Omental fat pad (tissue), 3 donors: ENCODE measurements at regions not wholly inside any gene's neighbourhood (a gene's known extent, or its start where the extent isn't known, plus 50 kb on each side); places are given as distances from the start of the nearest gene placed in this dataset.

ENCODE experiments used
- ATAC-seq: fragments of 150-250 bp; one replicate; pipeline ENCODE4 v1.9.1; 2016; ENCODE audit warnings: mild to moderate bottlenecking, moderate library complexity; ENCODE audit not compliant: low FRiP score
- DNase-seq: peaks from one replicate; pipeline ENCODE4 v3.0.0-alpha.2; 2019; ENCODE audit warnings: low spot score
- TF ChIP-seq, protein P1 (sequence below), 3 donors: fragments of 450-650 bp; IDR thresholded peaks; one replicate each; pipeline ENCODE4 v1.5.1; 2016 to 2017; ENCODE audit warnings: antibody characterized with exemption in 3 of 3, mild to moderate bottlenecking in 3 of 3, moderate library complexity in 2 of 3

DNA sequence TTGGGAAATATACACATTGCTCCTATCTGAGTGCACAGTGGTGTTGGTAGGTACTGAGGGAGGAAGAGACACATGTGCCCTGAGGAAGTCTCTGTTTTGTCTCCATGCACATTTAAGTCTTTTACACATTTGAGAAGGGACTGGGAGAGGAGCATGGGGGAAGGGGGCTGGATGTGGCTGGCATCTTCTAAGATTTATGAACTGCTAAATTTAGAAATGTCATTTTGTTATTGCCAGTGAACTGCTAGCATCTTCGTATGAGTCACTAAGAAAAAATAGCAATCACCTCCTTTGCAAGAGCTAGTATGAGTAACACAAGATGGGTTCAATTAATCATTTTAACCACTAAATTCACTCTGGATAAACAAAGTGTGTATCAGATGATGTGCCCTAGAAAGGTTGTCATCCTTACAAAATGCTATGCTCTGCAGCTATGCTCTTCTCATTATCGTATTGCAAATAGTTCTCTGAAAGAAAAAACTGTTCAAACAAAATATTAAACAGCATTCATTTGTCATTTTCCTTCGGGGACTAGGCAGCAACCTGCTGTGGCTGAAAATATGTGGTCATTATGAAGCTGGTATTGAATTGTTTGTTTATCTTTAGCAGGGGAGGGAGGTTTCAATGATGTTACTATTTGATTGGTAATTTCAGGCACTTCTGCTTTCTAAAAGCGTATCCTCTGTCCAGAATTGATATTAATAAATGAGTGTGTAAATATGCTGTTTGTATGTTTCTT is 236.5 kb downstream of the DMRTA1 start:
- no peak for DNase-seq
- TF ChIP-seq, protein P1, sequence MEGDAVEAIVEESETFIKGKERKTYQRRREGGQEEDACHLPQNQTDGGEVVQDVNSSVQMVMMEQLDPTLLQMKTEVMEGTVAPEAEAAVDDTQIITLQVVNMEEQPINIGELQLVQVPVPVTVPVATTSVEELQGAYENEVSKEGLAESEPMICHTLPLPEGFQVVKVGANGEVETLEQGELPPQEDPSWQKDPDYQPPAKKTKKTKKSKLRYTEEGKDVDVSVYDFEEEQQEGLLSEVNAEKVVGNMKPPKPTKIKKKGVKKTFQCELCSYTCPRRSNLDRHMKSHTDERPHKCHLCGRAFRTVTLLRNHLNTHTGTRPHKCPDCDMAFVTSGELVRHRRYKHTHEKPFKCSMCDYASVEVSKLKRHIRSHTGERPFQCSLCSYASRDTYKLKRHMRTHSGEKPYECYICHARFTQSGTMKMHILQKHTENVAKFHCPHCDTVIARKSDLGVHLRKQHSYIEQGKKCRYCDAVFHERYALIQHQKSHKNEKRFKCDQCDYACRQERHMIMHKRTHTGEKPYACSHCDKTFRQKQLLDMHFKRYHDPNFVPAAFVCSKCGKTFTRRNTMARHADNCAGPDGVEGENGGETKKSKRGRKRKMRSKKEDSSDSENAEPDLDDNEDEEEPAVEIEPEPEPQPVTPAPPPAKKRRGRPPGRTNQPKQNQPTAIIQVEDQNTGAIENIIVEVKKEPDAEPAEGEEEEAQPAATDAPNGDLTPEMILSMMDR (IDR thresholded peaks at IDR 0.05) = no peak
- peak; percentile 87 for ATAC-seq

DNA sequence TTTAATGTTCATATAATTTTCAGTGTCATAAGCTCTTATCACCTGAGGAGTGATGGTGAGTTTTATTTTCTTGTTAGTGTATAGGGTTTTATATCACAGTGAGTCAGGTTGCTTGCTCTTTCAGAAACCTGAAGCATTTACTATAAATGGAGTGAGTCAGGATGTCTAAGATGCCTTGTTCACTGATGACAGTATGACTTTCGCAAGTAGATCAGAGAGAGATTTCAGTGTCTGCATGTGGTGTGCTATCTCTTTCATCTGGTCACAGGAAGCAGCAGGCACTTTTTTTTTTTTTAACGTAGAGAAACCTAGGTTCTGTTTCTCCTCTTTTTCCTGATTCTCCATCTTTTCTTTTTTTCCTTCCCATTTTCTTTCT is 237.1 kb downstream of the DMRTA1 start:
- DNase-seq = no peak
- peak; percentile 76 for ATAC-seq
- TF ChIP-seq, protein P1 (IDR thresholded peaks at IDR 0.05) = no peak

DNA sequence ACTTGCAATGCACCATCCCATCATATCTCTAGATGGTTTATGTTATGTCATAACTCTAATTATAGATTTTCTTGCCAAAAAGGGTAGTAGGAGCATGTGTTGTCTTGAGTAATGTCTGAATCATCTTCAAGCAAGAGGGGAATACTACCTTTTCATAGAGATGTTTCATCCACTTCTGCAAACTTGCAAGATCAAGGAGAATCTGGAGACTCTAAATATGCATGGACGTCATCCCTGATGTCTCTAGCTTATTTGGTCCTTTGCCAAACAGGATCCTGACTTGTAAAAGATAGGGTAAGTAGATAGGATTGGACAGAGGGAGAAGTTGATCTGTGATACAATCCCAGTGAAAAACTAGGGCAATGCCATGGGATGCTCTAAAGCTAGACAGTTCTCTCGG is 246.5 kb downstream of the DMRTA1 start:
- TF ChIP-seq, protein P1 (IDR thresholded peaks at IDR 0.05) = no peak
- ATAC-seq (no peak), DNase-seq (no peak)

DNA sequence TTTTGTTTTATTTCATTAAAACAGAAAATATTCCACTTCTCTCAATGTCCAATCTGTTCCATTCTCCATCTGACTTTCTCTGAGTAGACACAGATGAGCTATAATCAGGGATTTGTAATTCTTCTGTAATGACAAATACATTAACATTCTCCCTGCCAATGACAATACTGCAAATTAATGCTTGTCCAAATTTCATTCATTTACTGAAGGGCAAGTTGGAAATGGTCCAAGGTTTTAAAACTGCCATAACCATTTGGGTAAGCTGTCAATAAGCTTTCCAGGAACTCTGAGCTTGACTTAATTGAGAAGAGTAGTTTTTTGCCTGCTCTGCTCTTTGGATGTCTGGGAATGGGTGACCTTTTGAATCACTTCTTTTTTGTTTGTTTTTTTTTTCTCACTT is 253.5 kb downstream of the DMRTA1 start:
- TF ChIP-seq, protein P1 (IDR thresholded peaks at IDR 0.05) = no peak
- DNase-seq (no peak), ATAC-seq (no peak)

DNA sequence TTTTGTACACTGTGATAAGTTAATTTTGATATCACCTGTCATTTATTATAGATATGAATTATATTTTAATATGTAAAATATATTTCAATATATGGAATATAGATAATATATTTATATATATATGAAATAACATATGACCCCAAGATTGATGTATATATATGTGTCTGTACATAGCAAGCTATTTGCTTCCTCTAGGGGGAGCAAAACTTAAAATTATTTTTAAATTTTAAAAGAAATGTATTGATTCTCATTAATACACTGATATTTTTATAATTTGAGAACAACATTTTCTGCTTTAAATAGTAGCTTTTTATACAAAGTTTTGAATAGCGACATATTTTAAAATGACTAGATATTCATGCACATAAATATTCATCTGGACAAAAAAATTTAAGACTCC is 272.0 kb downstream of the DMRTA1 start:
- DNase-seq (no peak), ATAC-seq (no peak)
- TF ChIP-seq, protein P1 (IDR thresholded peaks at IDR 0.05) = no peak

DNA sequence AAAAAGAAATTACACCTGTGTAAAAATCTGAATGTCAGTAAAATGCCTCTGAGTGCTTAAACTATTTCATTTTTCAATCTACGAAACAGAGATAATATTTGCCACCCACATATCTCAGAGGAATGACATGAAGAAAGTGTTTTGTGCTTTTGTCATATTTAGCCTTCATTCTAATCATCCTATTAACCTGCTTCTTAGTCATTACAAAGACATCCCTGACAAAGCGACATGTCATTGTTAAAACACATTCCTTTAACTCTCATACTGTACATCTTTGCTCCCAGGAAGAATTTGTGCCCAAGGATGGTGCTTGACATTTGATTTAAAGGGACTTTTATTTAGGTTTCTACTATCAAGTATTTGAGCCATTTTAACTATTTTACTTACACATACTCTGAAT is 275.9 kb downstream of the DMRTA1 start:
- TF ChIP-seq, protein P1 (IDR thresholded peaks at IDR 0.05) = no peak
- no peak for ATAC-seq
- no peak for DNase-seq

DNA sequence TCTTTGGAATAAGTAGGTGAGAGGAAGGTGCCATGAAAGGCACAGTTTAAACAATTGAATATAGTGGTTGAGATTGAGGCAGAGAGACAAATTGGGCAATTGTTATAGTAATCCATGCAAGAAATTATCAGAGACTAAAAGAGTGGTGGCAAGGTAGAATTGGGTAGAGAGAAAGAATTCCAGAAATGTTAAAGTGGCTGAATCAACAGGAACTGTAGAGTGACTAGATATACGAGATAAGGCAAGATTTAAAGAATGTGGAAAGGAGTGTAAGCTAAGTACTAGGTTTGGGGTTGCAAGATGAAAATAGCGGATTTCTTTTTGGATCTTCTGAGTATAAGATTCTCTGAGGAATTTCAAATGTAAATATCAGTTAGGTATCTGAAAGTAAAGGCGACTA is 285.2 kb downstream of the DMRTA1 start:
- no peak for ATAC-seq

More for the DNA sequence above, 285.2 kb downstream of the DMRTA1 start:
- TF ChIP-seq, protein P1 (IDR thresholded peaks at IDR 0.05) = no peak
- no peak for DNase-seq
